ENCODE measurements at regions not wholly inside any gene's neighbourhood (a gene's known extent, or its start where the extent isn't known, plus 50 kb on each side); places are given as distances from the start of the nearest gene placed in this dataset.

GRCh38 chr5:174459832-174460448 is 264.4 kb upstream of the MSX2 start:
- Histone ChIP-seq H2AFZ (ENCODE audit: low read depth, low read length, poor library complexity, severe bottlenecking) (no peak overlapping the region), H3K4me2 (ENCODE audit: low read length) (no peak overlapping the region), H3K36me3 (ENCODE audit: control insufficient read depth in 1 of 2, insufficient read depth in 2 of 2, low read length in 2 of 2) (no peaks in the 10 kb centered on the region), H3K79me2 (ENCODE audit: insufficient read depth, low read length) (no peaks in the 10 kb centered on the region), H3K9me2 (ENCODE audit: insufficient read depth) (no peaks in the 10 kb centered on the region), H3K9ac (ENCODE audit: low read length) (no peak overlapping the region), H3K4me3 (replicated peaks in 1 of 2; ENCODE audit: low read depth in 1 of 2, low read length in 2 of 2) (no peak overlapping the region), H4K20me1 (ENCODE audit: insufficient read depth) (no peaks in the 10 kb centered on the region), H3K4me1 (ENCODE audit: control insufficient read depth in 1 of 2, insufficient read depth in 2 of 2, low read length in 2 of 2) (peaks cover 0 to 14% of the 10 kb centered on the region in 2 experiments; a peak in 1 of 4 replicates), H3K27ac (ENCODE audit: low read depth, low read length) (no peak overlapping the region), H3K9me3 (ENCODE audit: control insufficient read depth in 1 of 2, insufficient read depth in 1 of 2, low read depth in 1 of 2, low read length in 2 of 2) (no peaks in the 10 kb centered on the region), H3K27me3 (ENCODE audit: insufficient read depth, low read length) (0 out of 2 replicates have a peak, but pooled peaks cover under 1% of the 10 kb centered on the region)
- no TSS peak for BruUV-seq (replicated peaks)
- ChIA-PET RAD21 (ENCODE audit: low non-redundant PET in 1 of 2, low total read pairs in 2 of 2, uncharacterized antibody in 2 of 2, unreplicated experiment in 2 of 2) (no interaction called here), POLR2A (no interaction called here), CTCF (no interaction called here)
- DNase-seq (ENCODE audit: low read depth, low spot score) (no peak), ATAC-seq (no peak)
- intact Hi-C loops (cut with micrococcal nuclease): no loop called here
- no peak for TF ChIP-seq SRF (IDR thresholded peaks at IDR 0.05; ENCODE audit: low read depth)
- no peak for TF ChIP-seq ZNF274 (IDR thresholded peaks at IDR 0.05; ENCODE audit: low read depth, low read length)
- TF ChIP-seq POLR2A (IDR thresholded peaks at IDR 0.05; ENCODE audit: borderline replicate concordance, extremely low read depth, insufficient read depth, insufficient read length): no peak
- no peak for TF ChIP-seq FOSL1 (IDR thresholded peaks at IDR 0.05; ENCODE audit: low read depth)
- TF ChIP-seq CEBPB (IDR thresholded peaks at IDR 0.05; ENCODE audit: low read depth): no peak
- TF ChIP-seq JUND (IDR thresholded peaks at IDR 0.05): no peak
- no peak for TF ChIP-seq MAX (IDR thresholded peaks at IDR 0.05)
- TF ChIP-seq CBX3 (IDR thresholded peaks at IDR 0.05; ENCODE audit: low read depth): no peak
- TF ChIP-seq SIN3A (IDR thresholded peaks at IDR 0.05; ENCODE audit: low read depth): no peak
- no peak for TF ChIP-seq CTCF (IDR thresholded peaks at IDR 0.05 in 2 of 3, conservative IDR thresholded peaks at IDR 0.05 in 1 of 3; ENCODE audit: borderline replicate concordance in 1 of 3, insufficient read depth in 1 of 3, low read depth in 2 of 3, low read length in 2 of 3)
- no peak for TF ChIP-seq ZFX (IDR thresholded peaks at IDR 0.05)
- TF ChIP-seq EZH2phosphoT487 (IDR thresholded peaks at IDR 0.05; ENCODE audit: borderline replicate concordance): no peak
- TF ChIP-seq ZBTB33 (IDR thresholded peaks at IDR 0.05; ENCODE audit: extremely low read depth, insufficient replicate concordance, low read length): no peak
- TF ChIP-seq EZH2 (IDR thresholded peaks at IDR 0.05): no peak
- TF ChIP-seq EGR1 (IDR thresholded peaks at IDR 0.05; ENCODE audit: low read depth): no peak
- no peak for TF ChIP-seq ELF1 (IDR thresholded peaks at IDR 0.05; ENCODE audit: borderline replicate concordance, low read depth)
- TF ChIP-seq REST (IDR thresholded peaks at IDR 0.05; ENCODE audit: low read depth): no peak
- no peak for TF ChIP-seq YY1 (IDR thresholded peaks at IDR 0.05; ENCODE audit: extremely low read depth, insufficient replicate concordance, low read depth, low read length)
- no peak for TF ChIP-seq POLR2AphosphoS5 (IDR thresholded peaks at IDR 0.05; ENCODE audit: low read depth, low read length)
- no peak for TF ChIP-seq TCF7L2 (IDR thresholded peaks at IDR 0.05; ENCODE audit: borderline replicate concordance, extremely low read depth, insufficient read depth, insufficient read length)

Measured in HCT116 (cell line).